HUDEP-2 (cell line): ENCODE measurements at regions not wholly inside any gene's neighbourhood (a gene's known extent, or its start where the extent isn't known, plus 50 kb on each side); places are given as distances from the start of the nearest gene placed in this dataset.
"Not testable (repeated sequence)": the region's sequence is repeated elsewhere in the genome, so short reads cannot be mapped to it uniquely, and the experiment has no call there.

Source experiments
- DNase-seq, 76 experiments: peaks; one replicate each; lab custom pipeline; 2025; ENCODE audit not compliant: unreplicated experiment in 76 of 76; lab: John Stamatoyannopoulos, UW

GRCh38 chr21:15932726-15933125, 202.9 kb downstream of the USP25 start:
- no peak for DNase-seq

- DNase-seq: no peak
Observed at GRCh38 chr21:15935530-15935929, 205.7 kb downstream of the USP25 start.

- no peak for DNase-seq
Observed at GRCh38 chr21:15943009-15943666, 213.4 kb downstream of the USP25 start.

- no peak for DNase-seq
Observed at GRCh38 chr21:15947677-15948076, 217.9 kb downstream of the USP25 start.

GRCh38 chr21:15953551-15954116, 223.9 kb downstream of the USP25 start:
- DNase-seq: no peak

GRCh38 chr21:15964236-15964855, 234.6 kb downstream of the USP25 start:
- DNase-seq: no peak

GRCh38 chr21:15966231-15966630, 236.4 kb downstream of the USP25 start:
- DNase-seq: no peak

- no peak for DNase-seq
Observed at GRCh38 chr21:15966651-15967050, 236.9 kb downstream of the USP25 start.

GRCh38 chr21:15967661-15968060, 237.9 kb downstream of the USP25 start:
- no peak for DNase-seq

- no peak for DNase-seq
Observed at GRCh38 chr21:15968776-15969310, 239.1 kb downstream of the USP25 start.

GRCh38 chr21:15976807-15977206, 247.0 kb downstream of the USP25 start:
- peak in 1 of 76 experiments; percentile 10 for DNase-seq

- no peak for DNase-seq
Observed at GRCh38 chr21:15978215-15978738, 248.5 kb downstream of the USP25 start.

- DNase-seq: not testable (repeated sequence)
Observed at GRCh38 chr21:15979493-15979892, 249.7 kb downstream of the USP25 start.

GRCh38 chr21:15986277-15986676, 256.5 kb downstream of the USP25 start:
- DNase-seq: no peak

GRCh38 chr21:15992171-15992570, 262.4 kb downstream of the USP25 start:
- no peak for DNase-seq

- no peak for DNase-seq
Observed at GRCh38 chr21:15993951-15994350, 264.2 kb downstream of the USP25 start.

- DNase-seq: no peak
Observed at GRCh38 chr21:15999741-16000140, 270.0 kb downstream of the USP25 start.

- DNase-seq: peak in 1 of 76 experiments; percentile 1
Observed at GRCh38 chr21:16002874-16003466, 273.2 kb downstream of the USP25 start.

- DNase-seq: no peak
Observed at GRCh38 chr21:16004086-16004485, 274.3 kb downstream of the USP25 start.

- no peak for DNase-seq
Observed at GRCh38 chr21:16004523-16004922, 274.7 kb downstream of the USP25 start.

GRCh38 chr21:16005996-16006395, 276.2 kb downstream of the USP25 start:
- no peak for DNase-seq
